ENCODE measurements at regions not wholly inside any gene's neighbourhood (a gene's known extent, or its start where the extent isn't known, plus 50 kb on each side); places are given as distances from the start of the nearest gene placed in this dataset.

DNA sequence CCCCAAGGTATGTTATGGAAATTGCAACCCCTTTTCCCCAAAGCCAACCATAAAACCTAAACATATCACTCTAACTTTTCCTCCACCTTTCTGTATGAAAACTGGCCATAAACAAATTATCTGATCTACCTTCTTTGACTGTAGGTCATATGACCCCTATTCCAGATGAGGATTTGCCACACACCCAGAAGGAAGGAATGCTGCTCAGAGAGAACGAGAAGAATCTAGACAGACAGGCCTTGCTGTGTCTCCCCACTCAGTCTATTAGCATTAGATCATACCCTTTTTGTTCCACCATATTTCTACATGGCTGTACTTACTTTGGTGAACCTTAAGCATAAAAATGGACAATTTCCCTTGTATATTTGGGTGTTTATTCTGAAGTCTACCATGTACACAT is 113.0 kb upstream of the PHYHIPL start:
- DNase-seq (ENCODE audit: extremely low read depth, low read depth) = no peak
- TF ChIP-seq, protein P1, sequence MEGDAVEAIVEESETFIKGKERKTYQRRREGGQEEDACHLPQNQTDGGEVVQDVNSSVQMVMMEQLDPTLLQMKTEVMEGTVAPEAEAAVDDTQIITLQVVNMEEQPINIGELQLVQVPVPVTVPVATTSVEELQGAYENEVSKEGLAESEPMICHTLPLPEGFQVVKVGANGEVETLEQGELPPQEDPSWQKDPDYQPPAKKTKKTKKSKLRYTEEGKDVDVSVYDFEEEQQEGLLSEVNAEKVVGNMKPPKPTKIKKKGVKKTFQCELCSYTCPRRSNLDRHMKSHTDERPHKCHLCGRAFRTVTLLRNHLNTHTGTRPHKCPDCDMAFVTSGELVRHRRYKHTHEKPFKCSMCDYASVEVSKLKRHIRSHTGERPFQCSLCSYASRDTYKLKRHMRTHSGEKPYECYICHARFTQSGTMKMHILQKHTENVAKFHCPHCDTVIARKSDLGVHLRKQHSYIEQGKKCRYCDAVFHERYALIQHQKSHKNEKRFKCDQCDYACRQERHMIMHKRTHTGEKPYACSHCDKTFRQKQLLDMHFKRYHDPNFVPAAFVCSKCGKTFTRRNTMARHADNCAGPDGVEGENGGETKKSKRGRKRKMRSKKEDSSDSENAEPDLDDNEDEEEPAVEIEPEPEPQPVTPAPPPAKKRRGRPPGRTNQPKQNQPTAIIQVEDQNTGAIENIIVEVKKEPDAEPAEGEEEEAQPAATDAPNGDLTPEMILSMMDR (IDR thresholded peaks at IDR 0.05; ENCODE audit: low read depth, low read length) = no peak

DNA sequence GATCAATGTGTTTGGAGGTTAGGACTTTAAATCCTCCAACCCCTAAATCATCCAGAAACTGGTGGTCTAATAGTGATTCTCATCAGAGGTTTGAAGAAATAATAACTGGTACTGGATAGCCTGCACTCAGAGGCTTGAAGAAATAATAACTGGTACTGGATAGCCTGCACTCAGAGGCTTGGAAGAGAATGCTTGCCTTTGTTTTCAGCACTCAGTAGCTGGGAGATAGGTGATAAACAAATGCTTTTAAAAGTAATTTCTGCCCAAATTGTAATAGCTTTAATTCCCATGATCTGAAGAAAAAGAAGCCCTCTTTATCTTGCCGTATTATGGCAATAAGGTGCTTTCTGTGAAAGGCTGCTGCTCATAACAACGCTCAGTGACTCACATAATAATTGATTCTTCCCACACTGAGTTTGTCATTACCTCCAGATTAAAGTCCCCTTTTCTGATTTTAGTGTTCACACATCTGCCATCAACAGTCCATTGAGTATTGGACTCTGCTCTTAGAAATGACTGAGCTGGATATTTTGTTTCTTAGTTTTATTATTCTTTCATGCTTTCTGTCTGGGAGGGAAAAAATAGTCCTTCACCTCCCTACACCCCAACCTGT is 112.3 kb upstream of the PHYHIPL start:
- DNase-seq (ENCODE audit: extremely low read depth, low read depth) = no peak
- TF ChIP-seq, protein P1 (IDR thresholded peaks at IDR 0.05; ENCODE audit: low read depth, low read length) = no peak

DNA sequence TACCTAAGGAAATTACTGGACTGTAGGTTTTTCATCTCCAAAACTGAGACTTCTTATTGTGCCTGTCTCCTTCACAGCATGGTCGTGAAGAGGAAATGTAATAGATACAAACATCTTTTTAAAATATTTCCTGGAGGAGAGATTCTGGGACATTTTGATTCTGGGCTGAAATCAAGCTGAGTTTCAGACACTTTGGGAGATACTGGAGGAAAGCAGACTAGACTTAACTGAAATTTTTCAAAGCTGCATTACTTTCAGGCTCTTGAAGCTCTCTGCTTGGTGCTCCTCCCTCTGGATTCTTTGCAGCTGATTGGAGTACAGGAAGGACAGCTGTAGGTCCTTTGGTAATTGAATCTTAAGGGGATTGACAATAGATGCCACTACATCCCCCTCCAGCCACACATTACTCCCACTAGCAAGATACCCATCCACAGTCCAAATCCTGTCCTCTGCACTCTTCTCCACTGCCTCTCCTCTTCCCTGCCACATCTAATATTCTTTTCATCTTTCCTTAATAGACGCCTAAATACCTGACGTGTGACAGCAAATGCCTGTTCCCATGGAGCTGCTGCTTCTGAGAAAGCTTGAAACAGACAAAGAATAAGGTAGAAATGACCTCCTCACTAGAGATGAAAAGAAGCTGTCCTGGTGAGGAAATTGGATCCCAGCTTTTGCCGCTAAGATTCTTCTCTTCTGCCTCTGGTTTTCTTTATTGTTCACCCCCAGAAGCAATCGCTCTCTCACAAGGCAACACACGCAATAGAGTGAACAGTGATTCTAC is 111.5 kb upstream of the PHYHIPL start:
- TF ChIP-seq, protein P1 (IDR thresholded peaks at IDR 0.05; ENCODE audit: low read depth, low read length) = no peak
- no peak for DNase-seq (ENCODE audit: extremely low read depth, low read depth)

DNA sequence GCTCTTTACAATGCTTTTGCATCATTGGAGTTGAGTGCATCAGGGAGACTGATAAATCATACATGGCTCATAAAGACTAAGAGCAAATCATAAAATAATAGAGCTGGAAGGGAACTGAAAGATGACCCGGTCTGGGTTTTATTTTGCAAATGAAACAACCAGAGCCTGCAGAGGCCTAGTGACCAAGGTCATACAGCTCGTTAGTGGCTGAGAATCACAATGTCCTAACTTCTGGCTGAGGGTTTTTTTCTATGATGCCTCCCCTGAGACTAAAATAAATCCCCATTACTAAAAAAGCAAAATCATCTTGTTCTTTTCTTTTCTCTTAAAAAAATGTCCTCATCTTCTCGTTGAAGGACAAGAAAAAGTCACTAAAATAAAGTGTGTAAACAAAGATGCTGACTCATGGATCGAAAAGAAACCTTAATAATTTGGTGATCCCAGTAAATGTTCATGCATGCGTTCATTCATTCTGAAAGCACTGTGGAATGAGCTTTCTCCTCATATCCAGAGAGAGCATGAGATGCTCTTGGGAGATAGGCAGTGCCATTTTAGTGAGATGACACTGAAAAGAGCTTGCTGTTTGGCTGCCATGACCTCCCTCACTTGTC is 107.8 kb upstream of the PHYHIPL start:
- DNase-seq (ENCODE audit: extremely low read depth, low read depth) = no peak
- TF ChIP-seq, protein P1 (IDR thresholded peaks at IDR 0.05; ENCODE audit: low read depth, low read length) = no peak

DNA sequence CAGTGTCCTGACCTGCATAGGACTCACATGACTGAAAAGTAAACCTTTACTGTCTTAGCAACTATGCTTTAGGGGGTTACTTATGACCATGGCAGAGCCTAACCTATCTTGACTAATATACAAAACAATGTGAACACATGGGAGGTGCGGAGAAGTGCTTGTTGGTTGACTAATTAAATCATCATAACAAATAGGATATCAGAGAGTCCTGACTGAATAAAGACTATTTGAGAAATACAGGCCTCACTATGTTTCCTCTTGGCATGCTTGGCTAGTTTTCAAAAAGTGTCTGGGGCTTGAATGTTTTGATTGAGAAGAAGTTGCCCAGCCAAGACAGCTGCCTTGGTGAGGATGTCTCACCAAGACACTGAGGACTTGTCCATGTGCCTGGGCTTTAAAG is 104.4 kb upstream of the PHYHIPL start:
- DNase-seq (ENCODE audit: extremely low read depth, low read depth) = no peak
- TF ChIP-seq, protein P1 (IDR thresholded peaks at IDR 0.05; ENCODE audit: low read depth, low read length) = no peak

DNA sequence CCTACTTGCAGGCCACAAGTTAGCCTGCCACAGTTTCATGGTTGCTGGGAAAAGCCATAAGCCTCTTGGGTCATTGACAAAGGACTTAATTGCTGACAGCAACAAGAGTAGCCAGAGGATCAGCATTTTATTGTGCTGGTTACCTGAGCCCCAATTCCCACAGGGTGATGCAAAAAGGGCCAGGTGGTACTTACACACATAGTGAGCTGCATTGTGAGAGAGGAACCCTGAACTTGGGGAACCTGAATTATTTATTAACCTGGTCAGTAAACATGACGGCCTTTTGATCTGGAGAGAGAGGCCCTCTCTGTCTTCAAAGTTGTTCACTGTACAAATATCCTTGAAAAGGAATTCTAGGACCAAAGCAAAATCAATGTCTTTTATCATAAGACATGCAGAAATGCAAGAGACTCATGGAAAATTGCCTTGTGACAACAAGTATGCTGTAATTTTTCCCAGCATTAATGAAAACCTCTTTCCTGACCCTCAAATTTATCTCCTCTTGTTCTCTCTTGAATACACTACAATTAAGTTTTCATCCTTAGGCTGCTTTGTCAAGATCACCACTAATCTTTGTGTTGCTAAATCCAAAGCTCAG is 102.9 kb upstream of the PHYHIPL start:
- TF ChIP-seq, protein P1 (IDR thresholded peaks at IDR 0.05; ENCODE audit: low read depth, low read length) = no peak
- no peak for DNase-seq (ENCODE audit: extremely low read depth, low read depth)

DNA sequence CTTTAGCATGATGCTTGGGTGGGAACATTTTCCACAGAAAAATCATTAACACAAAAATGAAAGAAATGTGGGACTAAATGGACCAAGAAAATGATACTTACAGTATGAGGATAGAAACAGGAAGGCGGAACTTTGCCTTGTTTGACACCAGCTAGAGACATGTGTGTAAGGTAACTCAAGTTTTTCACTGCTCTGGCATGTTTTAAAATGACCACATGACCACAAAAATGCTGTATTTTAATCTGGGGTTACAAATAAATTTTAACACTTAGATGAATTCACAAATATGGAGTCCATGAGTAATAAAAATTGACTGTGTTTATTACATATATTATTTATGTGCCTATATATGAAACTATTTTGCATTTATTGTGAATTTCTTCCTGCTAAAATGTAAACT is 100.9 kb upstream of the PHYHIPL start:
- TF ChIP-seq, protein P1 (IDR thresholded peaks at IDR 0.05; ENCODE audit: low read depth, low read length) = no peak
- DNase-seq (ENCODE audit: extremely low read depth, low read depth) = no peak
